Osteoblast (primary cell): ENCODE measurements at regions not wholly inside any gene's neighbourhood (a gene's known extent, or its start where the extent isn't known, plus 50 kb on each side); places are given as distances from the start of the nearest gene placed in this dataset.
A peak's percentile ranks its signal among the peaks of the same experiment; 100 is the strongest.
"Not testable (repeated sequence)": the region's sequence is repeated elsewhere in the genome, so short reads cannot be mapped to it uniquely, and the experiment has no call there.

Experiments
- DNase-seq: peaks from one replicate; pipeline ENCODE4 v3.0.0; 2011; ENCODE audit warnings: low spot score, mixed read lengths; ENCODE audit not compliant: insufficient read length; ENCODE audit errors: missing footprints
- H2AFZ ChIP-seq: 2 replicates; pipeline ENCODE4 v1.6.0; 2011; ENCODE audit warnings: mild to moderate bottlenecking, low read length
- H3K27ac ChIP-seq: 2 replicates; pipeline ENCODE4 v1.5.1; 2011; ENCODE audit warnings: mild to moderate bottlenecking, low read depth, low read length, moderate library complexity
- H3K27me3 ChIP-seq: 2 replicates; pipeline ENCODE4 v1.6.0; 2012; ENCODE audit warnings: mild to moderate bottlenecking, control low read depth, inconsistent platforms, low read length, moderate library complexity; ENCODE audit not compliant: insufficient read depth
- H3K36me3 ChIP-seq: 2 replicates; pipeline ENCODE4 v1.5.1; 2011; ENCODE audit warnings: mild to moderate bottlenecking, low read length, control low read depth, moderate library complexity; ENCODE audit not compliant: insufficient read depth
- H3K4me1 ChIP-seq: 2 replicates; pipeline ENCODE4 v1.5.1; 2011; ENCODE audit warnings: mild to moderate bottlenecking, low read length, control low read depth, moderate library complexity; ENCODE audit not compliant: insufficient read depth
- H3K4me2 ChIP-seq: 2 replicates; pipeline ENCODE4 v1.6.0; 2011; ENCODE audit warnings: mild to moderate bottlenecking, low read length; ENCODE audit not compliant: insufficient read depth
- H3K4me3 ChIP-seq: fragments of 200-600 bp; sonication (generic); 3 replicates; pipeline ENCODE4 v1.5.1; 2012; ENCODE audit warnings: mild to moderate bottlenecking, low read length, inconsistent platforms; ENCODE audit not compliant: insufficient read depth
- H3K79me2 ChIP-seq: 2 replicates; pipeline ENCODE4 v1.6.0; 2012; ENCODE audit warnings: mild to moderate bottlenecking, low read length, control low read depth, inconsistent platforms; ENCODE audit not compliant: insufficient read depth
- H3K9me3 ChIP-seq: 2 replicates; pipeline ENCODE4 v1.5.1; 2011; ENCODE audit warnings: low read depth, low read length, control low read depth
- H4K20me1 ChIP-seq: 2 replicates; pipeline ENCODE4 v1.6.0; 2012; ENCODE audit warnings: mild to moderate bottlenecking, low read length, control low read depth; ENCODE audit not compliant: insufficient read depth
- TF ChIP-seq, protein P1 (sequence below): IDR thresholded peaks from 2 replicates; pipeline ENCODE4 v1.5.1; 2011; ENCODE audit warnings: mild to moderate bottlenecking, low read depth, low read length, moderate library complexity; ENCODE audit errors: extremely low read depth

DNA sequence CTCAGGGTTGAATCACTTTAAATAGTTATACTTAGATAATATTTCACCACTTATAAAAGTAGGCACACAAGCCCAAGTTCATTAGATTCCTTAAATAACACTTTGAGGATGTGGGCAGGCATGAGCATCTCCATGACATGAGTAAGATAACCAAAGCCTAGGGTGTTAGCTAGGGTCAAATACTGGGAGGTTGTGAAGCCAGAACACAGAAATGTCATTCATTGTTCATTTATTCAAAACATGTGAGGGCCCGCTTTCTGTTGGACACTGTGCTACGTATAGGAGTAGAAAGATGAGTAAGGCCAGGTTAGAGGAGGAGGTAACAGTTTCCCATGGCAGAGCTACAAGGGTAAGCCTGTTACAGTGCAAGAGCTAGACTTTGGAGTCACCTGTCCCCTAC lies 93.5 kb upstream of the NEDD4L start:
- no peak for DNase-seq
- H3K27ac ChIP-seq: no peak overlapping the region

DNA sequence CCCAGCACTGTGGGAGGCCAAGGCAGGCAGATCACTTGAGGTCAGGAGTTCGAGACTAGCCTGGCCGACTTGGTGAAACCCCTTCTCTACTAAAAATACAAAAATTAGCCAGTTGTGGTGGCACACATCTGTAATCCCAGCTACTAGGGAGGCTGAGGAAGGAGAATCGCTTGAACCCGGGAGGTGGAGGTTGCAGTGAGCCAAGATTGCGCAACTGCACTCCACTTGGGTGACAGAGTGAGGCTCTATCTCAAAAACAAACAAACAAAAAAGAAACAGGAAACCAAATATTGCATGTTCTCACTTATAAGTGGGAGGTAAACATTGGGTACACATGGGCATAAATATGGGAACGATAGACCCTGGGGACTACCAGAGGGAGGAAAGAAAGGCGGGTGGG lies 94.7 kb upstream of the NEDD4L start:
- H3K36me3 ChIP-seq, H2AFZ ChIP-seq, H3K27ac ChIP-seq, H3K79me2 ChIP-seq, DNase-seq, H3K9me3 ChIP-seq, H3K4me3 ChIP-seq, H4K20me1 ChIP-seq, H3K4me2 ChIP-seq: not testable (repeated sequence)
- peaks cover 13% of the 10 kb centered on the region for H3K27me3 ChIP-seq
- H3K4me1 ChIP-seq: peaks cover 11% of the 10 kb centered on the region

More for the DNA sequence above, 93.5 kb upstream of the NEDD4L start:
- H3K4me3 ChIP-seq: no peak overlapping the region
- TF ChIP-seq, protein P1, sequence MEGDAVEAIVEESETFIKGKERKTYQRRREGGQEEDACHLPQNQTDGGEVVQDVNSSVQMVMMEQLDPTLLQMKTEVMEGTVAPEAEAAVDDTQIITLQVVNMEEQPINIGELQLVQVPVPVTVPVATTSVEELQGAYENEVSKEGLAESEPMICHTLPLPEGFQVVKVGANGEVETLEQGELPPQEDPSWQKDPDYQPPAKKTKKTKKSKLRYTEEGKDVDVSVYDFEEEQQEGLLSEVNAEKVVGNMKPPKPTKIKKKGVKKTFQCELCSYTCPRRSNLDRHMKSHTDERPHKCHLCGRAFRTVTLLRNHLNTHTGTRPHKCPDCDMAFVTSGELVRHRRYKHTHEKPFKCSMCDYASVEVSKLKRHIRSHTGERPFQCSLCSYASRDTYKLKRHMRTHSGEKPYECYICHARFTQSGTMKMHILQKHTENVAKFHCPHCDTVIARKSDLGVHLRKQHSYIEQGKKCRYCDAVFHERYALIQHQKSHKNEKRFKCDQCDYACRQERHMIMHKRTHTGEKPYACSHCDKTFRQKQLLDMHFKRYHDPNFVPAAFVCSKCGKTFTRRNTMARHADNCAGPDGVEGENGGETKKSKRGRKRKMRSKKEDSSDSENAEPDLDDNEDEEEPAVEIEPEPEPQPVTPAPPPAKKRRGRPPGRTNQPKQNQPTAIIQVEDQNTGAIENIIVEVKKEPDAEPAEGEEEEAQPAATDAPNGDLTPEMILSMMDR: no peak
- no peaks in the 10 kb centered on the region for H4K20me1 ChIP-seq
- peaks cover 9% of the 10 kb centered on the region for H3K4me1 ChIP-seq
- H3K9me3 ChIP-seq: no peaks in the 10 kb centered on the region
- no peak overlapping the region for H2AFZ ChIP-seq
- H3K79me2 ChIP-seq: no peaks in the 10 kb centered on the region
- no peak overlapping the region for H3K4me2 ChIP-seq
- no peaks in the 10 kb centered on the region for H3K36me3 ChIP-seq
- peaks cover 17% of the 10 kb centered on the region for H3K27me3 ChIP-seq

DNA sequence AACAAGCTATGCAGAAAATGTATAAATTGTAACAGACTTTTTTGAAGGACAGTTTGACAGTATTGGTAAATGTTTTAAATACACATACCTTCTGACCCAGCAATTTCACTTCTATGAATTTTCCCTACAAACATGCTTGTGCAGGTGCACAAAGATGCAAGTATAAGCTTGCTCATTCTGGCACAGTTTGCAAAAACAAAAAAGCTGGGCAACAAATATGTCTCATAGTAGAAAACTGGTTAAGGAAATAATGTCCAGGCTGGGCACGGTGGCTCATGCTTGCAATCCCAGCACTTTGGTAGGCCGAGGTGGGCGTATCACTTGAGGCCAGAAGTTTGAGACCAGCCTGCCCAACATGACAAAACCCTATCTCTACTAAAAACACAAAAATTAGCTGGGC lies 96.9 kb upstream of the NEDD4L start:
- Histone ChIP-seq H3K9me3 (no peaks in the 10 kb centered on the region), H3K27me3 (peaks cover 14% of the 10 kb centered on the region), H3K36me3 (no peaks in the 10 kb centered on the region), H3K27ac (no peak overlapping the region), H4K20me1 (no peaks in the 10 kb centered on the region), H3K4me3 (no peak overlapping the region), H3K79me2 (no peaks in the 10 kb centered on the region), H3K4me1 (peaks cover 10% of the 10 kb centered on the region), H3K4me2 (no peak overlapping the region), H2AFZ (no peak overlapping the region)
- TF ChIP-seq, protein P1: no peak
- DNase-seq: no peak

DNA sequence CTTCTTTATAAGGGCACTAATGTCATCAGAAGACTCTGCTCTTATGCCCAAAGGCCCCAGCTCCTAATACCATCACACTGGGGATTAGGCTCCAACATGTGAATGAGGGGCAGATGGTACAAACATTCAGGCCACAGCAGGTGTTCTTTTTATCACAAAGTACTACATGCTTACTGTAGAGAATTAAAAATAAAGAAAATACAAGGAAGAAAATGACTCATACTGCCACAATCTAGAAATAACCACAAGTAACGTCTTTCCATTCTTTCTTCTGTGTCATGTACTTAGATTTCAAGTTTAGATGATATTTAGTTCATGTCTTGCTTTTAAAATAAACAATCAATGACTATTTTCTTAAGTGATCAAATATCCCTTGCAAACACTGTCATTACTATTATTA lies 100.3 kb upstream of the NEDD4L start:
- Histone ChIP-seq H3K9me3 (no peaks in the 10 kb centered on the region), H3K4me3 (no peak overlapping the region), H3K4me2 (no peak overlapping the region), H3K36me3 (no peaks in the 10 kb centered on the region), H3K4me1 (peaks cover 7% of the 10 kb centered on the region), H3K27ac (no peak overlapping the region), H3K79me2 (no peaks in the 10 kb centered on the region), H3K27me3 (peaks cover 24% of the 10 kb centered on the region), H2AFZ (no peak overlapping the region), H4K20me1 (no peaks in the 10 kb centered on the region)
- peak; percentile 66 for DNase-seq
- TF ChIP-seq, protein P1: no peak
